HG03521 (cell line): ENCODE measurements at regions not wholly inside any gene's neighbourhood (a gene's known extent, or its start where the extent isn't known, plus 50 kb on each side); places are given as distances from the start of the nearest gene placed in this dataset.

Source experiments
- ATAC-seq: cut with Tn5 transposase; IDR thresholded peaks from one replicate; pipeline ENCODE4 v1.9.1; 2021; ENCODE audit warnings: mild to moderate bottlenecking, moderate library complexity; ENCODE audit not compliant: unreplicated experiment

DNA sequence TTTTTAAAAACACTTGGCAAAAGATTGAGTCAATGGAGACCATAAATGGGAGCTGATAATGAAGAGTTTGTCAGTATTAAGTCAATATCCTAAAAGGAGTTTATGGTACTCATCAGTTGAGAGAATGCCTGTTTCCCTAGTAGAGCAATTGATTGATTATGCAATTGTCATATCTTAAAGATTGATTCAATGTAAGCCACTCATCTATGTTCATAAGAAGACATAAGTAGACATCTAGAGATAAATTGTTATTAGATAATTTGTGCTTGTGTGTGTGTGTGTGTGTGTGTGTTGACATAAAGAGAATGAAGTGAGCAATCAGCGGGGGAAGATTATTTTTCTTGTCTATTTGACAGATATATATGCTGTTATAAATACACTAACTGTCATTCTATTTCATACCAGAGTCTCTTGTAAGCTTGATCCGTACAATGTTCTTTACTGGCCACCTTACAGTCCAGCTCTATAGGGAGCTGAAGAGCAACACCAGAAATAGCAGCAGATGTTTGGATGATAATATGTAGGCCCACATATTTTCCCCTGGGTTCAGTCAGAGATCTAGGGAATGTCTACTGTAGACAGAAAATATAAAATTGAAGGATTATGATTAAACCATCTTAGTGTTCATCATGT lies 848.6 kb upstream of the EPHA6 start:
- ATAC-seq, result no peak

DNA sequence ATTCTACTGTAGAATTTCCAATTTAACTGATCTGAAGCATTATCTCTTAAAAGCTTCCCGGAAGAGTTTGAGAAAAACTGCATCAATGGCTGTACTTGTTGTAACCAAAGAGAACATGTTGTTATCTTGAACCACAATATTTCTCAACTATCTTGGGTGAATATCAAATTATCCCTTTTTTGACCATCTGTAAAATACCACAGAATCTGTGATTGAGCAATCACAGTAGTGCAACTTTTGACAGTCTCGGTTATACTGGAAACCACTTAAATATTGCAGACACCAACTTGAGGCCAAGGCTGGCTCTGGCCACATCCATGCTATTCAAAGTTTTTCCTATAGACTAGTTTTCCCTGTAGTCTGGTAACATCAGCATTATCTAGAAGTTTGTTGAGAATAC lies 842.8 kb upstream of the EPHA6 start:
- no peak for ATAC-seq

GRCh38 chr3:95994338-95994737 lies 820.1 kb upstream of the EPHA6 start:
- ATAC-seq, result no peak

DNA sequence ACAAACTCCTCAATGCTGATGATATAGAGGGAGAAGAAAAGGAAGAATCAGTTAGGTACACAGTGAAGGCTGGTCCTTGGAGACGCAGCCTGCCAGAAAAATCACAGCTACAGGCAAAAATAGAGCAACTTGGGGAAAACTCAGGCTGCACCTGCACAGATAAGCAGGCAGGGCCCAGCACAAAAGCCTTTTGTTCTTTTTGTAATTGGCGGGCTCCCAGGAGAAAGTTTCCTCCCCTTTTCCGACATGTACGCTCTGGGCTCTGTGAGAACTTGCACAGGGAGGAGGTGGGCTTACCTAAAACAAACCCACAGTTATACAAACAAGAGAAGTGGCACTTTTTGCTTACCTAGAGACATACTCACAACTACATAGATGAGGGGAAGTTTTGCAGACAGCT lies 813.4 kb upstream of the EPHA6 start:
- ATAC-seq, result no peak

- ATAC-seq, result no peak
Observed at GRCh38 chr3:96007650-96008195, 806.7 kb upstream of the EPHA6 start.

- ATAC-seq, result no peak
Observed at GRCh38 chr3:96012939-96013338, 801.5 kb upstream of the EPHA6 start.

- ATAC-seq, result no peak
Observed at GRCh38 chr3:96017556-96017955, 796.8 kb upstream of the EPHA6 start.

GRCh38 chr3:96022676-96023075 lies 791.7 kb upstream of the EPHA6 start:
- ATAC-seq, result no peak

DNA sequence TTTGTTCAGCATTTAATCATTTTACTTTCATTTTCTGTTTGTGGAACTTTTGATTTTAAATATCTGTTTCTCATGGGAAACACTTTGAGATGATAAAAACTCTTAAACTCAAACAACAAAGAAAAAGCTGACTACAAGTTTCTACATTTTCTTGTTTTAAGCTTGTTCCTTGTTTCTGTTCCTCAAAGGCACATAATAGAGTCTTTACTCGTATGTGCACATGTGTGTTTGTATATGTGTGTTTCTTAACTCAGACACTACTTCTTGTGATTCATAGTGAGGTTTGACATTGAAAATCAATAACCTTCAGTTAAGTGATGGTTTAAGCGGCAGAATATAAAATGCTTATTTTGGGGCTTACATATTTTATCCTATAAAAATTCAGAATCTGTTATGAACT lies 786.7 kb upstream of the EPHA6 start:
- no peak for ATAC-seq

DNA sequence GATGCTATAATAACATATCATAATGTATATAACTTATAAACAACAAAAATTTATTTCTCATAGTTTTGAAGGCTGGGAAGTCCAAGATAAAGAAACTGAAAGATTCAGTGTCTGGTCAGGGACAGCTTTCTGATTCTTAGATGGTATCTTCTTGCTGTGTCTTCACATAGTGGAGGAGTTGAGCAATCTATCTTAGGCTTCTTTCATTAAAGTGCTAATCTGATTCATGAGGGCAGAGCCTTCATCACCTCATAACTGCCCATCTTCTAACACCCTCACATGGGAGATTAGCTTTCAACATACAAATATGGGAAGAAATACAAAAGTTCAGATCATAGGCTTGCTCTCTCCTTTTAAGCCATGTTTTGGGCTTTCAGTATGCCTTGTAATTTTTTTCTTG lies 774.8 kb upstream of the EPHA6 start:
- ATAC-seq, result no peak

GRCh38 chr3:96059301-96059700 lies 755.1 kb upstream of the EPHA6 start:
- ATAC-seq, result no peak

DNA sequence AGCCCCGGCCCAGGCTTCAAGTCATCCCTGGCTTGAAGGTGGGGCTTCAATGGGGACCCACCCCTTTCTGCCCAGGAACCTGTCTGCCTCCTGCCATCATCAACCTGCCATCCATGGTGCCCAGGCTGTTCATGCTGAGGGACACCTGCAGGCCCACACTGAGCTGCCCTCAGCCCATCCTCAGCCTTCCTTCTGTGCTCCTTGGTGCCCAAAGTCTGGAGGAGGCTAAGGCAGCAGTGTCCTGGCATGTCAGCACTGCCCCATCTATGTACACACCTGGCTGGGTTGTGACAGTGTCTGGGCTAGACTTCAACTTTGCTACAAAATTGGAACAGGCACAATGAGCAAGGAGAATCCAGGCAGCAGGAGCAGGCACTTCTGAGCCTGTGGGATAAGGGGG lies 745.3 kb upstream of the EPHA6 start:
- ATAC-seq, result no peak

DNA sequence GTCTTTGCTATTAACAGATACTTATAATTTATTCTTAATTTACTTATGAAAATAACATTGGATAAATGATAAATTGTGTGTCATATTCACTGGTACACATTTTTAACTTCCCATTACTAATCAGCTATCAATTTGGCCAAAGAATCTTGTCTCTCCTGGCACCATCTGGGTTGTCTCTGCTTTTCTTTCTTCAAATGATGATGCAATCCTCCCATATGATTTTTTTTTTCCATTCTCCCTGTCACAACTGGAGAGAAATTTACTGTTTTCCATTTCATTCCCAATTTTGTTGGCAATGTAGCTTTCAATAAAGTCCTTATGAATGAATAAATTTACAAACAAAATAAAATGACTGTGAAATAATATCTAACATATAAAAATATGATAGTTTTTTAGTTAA lies 743.7 kb upstream of the EPHA6 start:
- no peak for ATAC-seq

- ATAC-seq, result no peak
Observed at GRCh38 chr3:96071097-96071496, 743.3 kb upstream of the EPHA6 start.

DNA sequence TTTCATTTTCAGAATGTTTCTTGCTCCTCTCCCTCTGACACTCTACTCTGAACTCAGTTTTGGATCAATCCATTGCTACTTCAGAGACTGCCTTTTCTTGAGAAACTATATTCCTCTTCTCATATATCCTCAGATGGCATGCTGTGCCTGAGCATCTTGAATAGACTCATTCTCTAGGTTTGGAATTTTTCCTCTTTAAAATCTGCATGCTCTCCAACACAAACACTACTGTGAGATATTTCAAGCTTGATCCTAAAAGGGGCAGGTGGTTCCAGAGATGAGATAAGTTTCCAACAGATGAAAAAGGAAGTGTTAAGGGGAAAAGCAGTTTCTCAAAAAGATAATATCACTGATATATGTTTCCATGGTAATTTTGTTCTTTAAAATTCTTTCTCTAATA lies 742.2 kb upstream of the EPHA6 start:
- no peak for ATAC-seq

DNA sequence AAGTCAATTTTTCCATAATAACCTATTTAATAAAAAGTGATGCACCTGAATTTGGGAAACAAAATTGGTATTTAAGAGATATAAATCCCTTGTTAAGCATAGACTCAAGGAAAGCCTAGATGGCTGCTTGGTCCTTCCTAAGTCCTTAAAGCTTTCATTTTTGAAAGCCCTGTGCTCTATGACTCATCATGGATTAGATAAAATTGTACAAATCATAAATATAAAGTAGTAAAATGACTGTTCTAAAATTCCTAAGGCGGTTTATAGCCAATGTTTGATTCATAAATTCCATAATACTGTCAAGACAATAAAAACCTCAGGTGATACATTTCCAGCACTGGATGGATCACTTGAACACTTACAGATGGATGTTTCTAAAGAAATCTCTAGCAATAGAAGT lies 730.8 kb upstream of the EPHA6 start:
- no peak for ATAC-seq

DNA sequence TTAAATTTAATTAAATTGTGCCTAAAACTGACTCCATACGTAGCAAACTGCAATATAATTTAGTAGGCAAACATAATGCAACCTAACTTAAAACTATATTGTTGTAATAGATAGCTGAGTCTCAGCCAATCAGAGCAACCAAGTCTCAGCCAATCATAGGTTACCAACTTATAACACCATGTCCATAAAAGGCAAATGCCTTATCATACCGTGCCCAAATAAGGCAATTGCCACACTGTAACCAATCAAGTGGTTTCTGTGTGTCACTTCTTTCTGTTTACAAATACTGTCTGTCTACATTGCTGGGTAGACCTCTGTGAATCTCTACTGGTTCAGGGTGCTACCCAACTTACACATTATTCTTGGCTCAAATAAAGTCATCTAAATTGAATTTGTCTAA lies 728.4 kb upstream of the EPHA6 start:
- no peak for ATAC-seq

DNA sequence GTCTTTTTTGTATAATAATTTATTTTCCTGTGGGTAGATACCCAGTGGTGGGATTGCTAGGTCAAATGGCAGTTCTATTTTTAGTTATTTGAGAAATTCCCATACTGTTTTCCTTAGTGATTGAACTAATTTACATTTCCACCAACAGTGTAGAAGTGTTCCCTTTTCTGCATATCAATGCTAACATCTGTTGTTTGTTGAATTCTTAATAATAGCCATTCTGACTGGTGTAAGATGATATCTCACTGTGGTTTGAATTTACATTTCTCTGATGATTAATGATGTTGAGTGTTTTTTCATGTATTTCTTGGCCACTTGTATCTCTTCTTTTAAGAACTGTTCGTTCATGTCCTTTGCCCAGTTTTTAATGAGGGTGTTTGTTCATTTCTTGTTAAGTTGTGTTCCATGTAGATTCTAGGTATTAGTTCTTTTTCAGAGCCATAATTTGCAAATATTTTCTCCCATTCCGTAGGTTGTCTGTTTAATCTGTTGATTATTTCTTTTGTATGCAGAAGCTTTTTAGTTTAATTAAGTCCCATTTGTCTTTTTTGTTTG lies 713.3 kb upstream of the EPHA6 start:
- no peak for ATAC-seq

GRCh38 chr3:96106701-96107100 lies 707.7 kb upstream of the EPHA6 start:
- no peak for ATAC-seq
